ENCODE measurements at regions not wholly inside any gene's neighbourhood (a gene's known extent, or its start where the extent isn't known, plus 50 kb on each side); places are given as distances from the start of the nearest gene placed in this dataset.

- Histone ChIP-seq H3K4me2 (ENCODE audit: insufficient read depth, low read length) (no peak overlapping the region), H3K9me3 (ENCODE audit: low read depth, low read length) (no peaks in the 10 kb centered on the region), H3K36me3 (ENCODE audit: insufficient read depth, low read length) (no peaks in the 10 kb centered on the region), H3K27ac (ENCODE audit: low read depth, low read length) (no peak overlapping the region), H3K27me3 (ENCODE audit: insufficient read depth, low read length) (no peaks in the 10 kb centered on the region), H3K4me1 (ENCODE audit: insufficient read depth, low read length) (no peaks in the 10 kb centered on the region), H4K20me1 (ENCODE audit: insufficient read depth, low read length) (no peaks in the 10 kb centered on the region), H2AFZ (ENCODE audit: low read length) (no peak overlapping the region), H3K79me2 (ENCODE audit: insufficient read depth, low read length) (no peaks in the 10 kb centered on the region), H3K4me3 (ENCODE audit: insufficient read depth, low read length) (no peak overlapping the region)
- TF ChIP-seq CTCF (IDR thresholded peaks at IDR 0.05; ENCODE audit: extremely low read depth, low read depth, low read length): no peak
- no peak for DNase-seq (ENCODE audit: insufficient read length, low spot score, missing footprints)
Observed at GRCh38 chr1:4393191-4393590, 261.2 kb upstream of the AJAP1 start.

GRCh38 chr1:4394366-4394765 is 260.0 kb upstream of the AJAP1 start:
- Histone ChIP-seq H4K20me1 (ENCODE audit: insufficient read depth, low read length) (no peaks in the 10 kb centered on the region), H3K4me3 (ENCODE audit: insufficient read depth, low read length) (no peak overlapping the region), H2AFZ (ENCODE audit: low read length) (no peak overlapping the region), H3K27ac (ENCODE audit: low read depth, low read length) (no peak overlapping the region), H3K36me3 (ENCODE audit: insufficient read depth, low read length) (no peaks in the 10 kb centered on the region), H3K4me2 (ENCODE audit: insufficient read depth, low read length) (no peak overlapping the region), H3K27me3 (ENCODE audit: insufficient read depth, low read length) (no peaks in the 10 kb centered on the region), H3K79me2 (ENCODE audit: insufficient read depth, low read length) (no peaks in the 10 kb centered on the region), H3K4me1 (ENCODE audit: insufficient read depth, low read length) (no peaks in the 10 kb centered on the region), H3K9me3 (ENCODE audit: low read depth, low read length) (no peaks in the 10 kb centered on the region)
- DNase-seq (ENCODE audit: insufficient read length, low spot score, missing footprints): no peak
- TF ChIP-seq CTCF (IDR thresholded peaks at IDR 0.05; ENCODE audit: extremely low read depth, low read depth, low read length): no peak

GRCh38 chr1:4395158-4395557 is 259.3 kb upstream of the AJAP1 start:
- Histone ChIP-seq H3K9me3 (ENCODE audit: low read depth, low read length) (no peaks in the 10 kb centered on the region), H3K36me3 (ENCODE audit: insufficient read depth, low read length) (no peaks in the 10 kb centered on the region), H2AFZ (ENCODE audit: low read length) (no peak overlapping the region), H3K27me3 (ENCODE audit: insufficient read depth, low read length) (no peaks in the 10 kb centered on the region), H3K4me2 (ENCODE audit: insufficient read depth, low read length) (no peak overlapping the region), H4K20me1 (ENCODE audit: insufficient read depth, low read length) (no peaks in the 10 kb centered on the region), H3K27ac (ENCODE audit: low read depth, low read length) (no peak overlapping the region), H3K4me1 (ENCODE audit: insufficient read depth, low read length) (no peaks in the 10 kb centered on the region), H3K79me2 (ENCODE audit: insufficient read depth, low read length) (no peaks in the 10 kb centered on the region), H3K4me3 (ENCODE audit: insufficient read depth, low read length) (no peak overlapping the region)
- DNase-seq (ENCODE audit: insufficient read length, low spot score, missing footprints): no peak
- TF ChIP-seq CTCF (IDR thresholded peaks at IDR 0.05; ENCODE audit: extremely low read depth, low read depth, low read length): no peak

GRCh38 chr1:4395676-4396075 is 258.7 kb upstream of the AJAP1 start:
- Histone ChIP-seq H3K4me3 (ENCODE audit: insufficient read depth, low read length) (no peak overlapping the region), H3K4me2 (ENCODE audit: insufficient read depth, low read length) (no peak overlapping the region), H2AFZ (ENCODE audit: low read length) (no peak overlapping the region), H3K79me2 (ENCODE audit: insufficient read depth, low read length) (no peaks in the 10 kb centered on the region), H3K9me3 (ENCODE audit: low read depth, low read length) (no peaks in the 10 kb centered on the region), H3K4me1 (ENCODE audit: insufficient read depth, low read length) (no peaks in the 10 kb centered on the region), H4K20me1 (ENCODE audit: insufficient read depth, low read length) (no peaks in the 10 kb centered on the region), H3K27me3 (ENCODE audit: insufficient read depth, low read length) (no peaks in the 10 kb centered on the region), H3K27ac (ENCODE audit: low read depth, low read length) (no peak overlapping the region), H3K36me3 (ENCODE audit: insufficient read depth, low read length) (no peaks in the 10 kb centered on the region)
- no peak for DNase-seq (ENCODE audit: insufficient read length, low spot score, missing footprints)
- TF ChIP-seq CTCF (IDR thresholded peaks at IDR 0.05; ENCODE audit: extremely low read depth, low read depth, low read length): no peak

Measured in osteoblast (primary cell).